HK-2 (cell line): ENCODE measurements at regions not wholly inside any gene's neighbourhood (a gene's known extent, or its start where the extent isn't known, plus 50 kb on each side); places are given as distances from the start of the nearest gene placed in this dataset.
A peak's percentile ranks its signal among the peaks of the same experiment; 100 is the strongest.

Source experiments
- DNase-seq: peaks from one replicate; pipeline ENCODE4 v3.0.0-alpha.2; 2018; ENCODE audit not compliant: unreplicated experiment

DNA sequence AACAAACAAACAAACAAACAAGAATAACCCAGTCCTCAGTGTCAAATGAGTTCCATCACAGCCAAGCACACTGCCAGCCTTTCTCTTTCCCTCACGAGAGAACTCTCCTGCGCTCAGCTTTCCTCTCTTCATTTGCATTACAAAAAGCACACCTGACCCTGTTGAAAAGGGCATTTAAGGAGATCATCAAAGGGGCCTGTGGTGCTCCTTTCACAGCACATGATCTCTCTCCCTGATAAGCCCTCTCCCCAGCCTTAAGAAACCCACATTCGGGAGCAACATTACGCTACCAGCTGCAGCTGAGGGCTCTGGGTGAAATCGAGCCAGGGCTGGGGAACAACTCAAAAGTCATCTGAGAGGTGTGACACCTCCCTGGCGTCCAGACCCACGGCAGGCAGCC is 165.6 kb upstream of the TMCC3 start:
- no peak for DNase-seq

DNA sequence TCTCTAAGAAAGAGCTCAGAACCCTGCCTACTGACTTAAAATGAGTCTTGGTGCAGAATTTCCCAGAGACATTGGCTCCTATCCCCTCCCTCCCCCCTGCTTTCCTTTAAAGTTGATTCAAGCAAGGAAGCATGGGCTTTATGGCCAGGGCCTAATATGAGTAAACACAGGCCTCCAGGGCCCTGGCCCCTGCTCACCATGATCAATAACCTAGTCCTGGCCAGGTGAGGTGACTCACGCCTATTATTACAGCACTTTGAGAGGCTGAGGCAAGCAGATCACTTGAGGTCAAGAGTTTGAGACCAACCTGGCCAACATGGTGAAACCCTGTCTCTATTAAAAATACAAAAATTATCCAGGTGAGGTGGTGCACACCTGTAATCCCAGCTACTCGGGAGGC is 165.1 kb upstream of the TMCC3 start:
- DNase-seq: no peak

DNA sequence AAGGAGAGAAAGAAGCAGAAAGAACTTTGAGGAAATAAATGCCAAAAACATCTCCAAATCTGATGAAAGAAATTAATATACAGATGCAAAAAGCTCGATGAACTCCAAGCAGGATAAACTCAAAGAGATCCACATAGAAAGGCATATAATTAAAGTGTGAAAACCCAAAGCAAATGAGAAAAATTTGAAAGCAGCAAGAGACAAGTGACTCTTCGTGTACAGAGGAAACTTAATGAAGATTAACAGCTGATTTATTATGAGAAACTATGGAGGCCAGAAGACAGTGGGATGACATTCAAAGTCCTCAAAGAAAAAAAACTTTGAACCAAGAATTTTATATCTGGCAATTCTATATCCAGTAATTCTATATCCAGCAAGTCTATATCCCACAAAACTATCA is 163.0 kb upstream of the TMCC3 start:
- no peak for DNase-seq

DNA sequence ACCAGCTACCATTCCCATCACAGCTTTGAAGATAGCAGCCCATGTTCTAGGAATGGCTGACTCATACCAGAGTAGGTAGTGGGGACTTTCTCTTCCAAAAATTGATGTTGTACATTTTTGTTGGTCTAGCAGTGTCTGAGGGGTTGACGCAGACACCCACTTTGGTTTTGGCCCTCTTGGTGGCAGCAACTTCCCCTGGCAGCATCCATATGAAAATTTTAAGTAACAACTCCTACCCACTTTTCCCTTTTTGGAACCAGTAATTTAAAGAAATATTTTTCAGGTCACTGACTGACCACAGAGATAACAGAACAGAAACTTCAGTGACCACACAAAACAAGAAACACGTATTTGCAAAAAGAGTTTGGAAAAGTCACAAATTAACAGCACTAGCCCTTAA is 162.0 kb upstream of the TMCC3 start:
- no peak for DNase-seq

DNA sequence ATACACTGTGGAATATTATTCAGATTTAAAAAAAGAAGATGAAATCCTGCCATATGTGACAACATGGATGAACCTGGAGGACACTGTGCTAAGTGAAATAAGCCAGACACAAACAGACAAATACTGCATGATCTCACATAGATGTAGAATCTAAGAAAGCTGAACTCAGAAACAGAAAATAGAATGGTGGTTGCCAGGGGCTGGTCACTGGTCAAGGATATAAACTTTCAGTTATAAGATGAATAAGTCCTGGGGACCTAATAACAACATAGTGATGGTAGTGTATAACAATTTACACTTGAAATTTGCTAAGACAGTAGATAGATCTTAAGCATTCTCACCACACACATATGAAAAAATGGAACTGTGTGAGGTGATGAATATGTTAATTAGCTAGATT is 161.3 kb upstream of the TMCC3 start:
- no peak for DNase-seq

DNA sequence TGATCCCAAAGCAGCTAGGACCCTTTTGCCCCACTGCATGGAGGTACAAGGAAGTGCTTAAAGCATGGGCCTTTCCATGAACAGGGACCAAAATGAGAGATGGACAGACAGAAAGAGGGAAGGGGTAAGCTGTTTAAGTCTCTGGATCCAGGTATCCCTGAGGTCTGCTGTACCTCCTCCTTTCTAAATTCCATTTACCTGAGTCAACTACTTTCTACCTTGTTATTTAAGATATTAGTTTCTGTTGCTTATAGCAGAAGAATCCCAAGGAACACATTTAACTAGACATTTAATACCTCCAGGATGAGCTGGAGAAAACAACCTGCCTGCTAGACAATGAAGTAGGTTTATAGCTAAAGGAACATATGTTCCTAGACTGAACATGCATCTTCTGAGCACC is 157.6 kb upstream of the TMCC3 start:
- DNase-seq: no peak

DNA sequence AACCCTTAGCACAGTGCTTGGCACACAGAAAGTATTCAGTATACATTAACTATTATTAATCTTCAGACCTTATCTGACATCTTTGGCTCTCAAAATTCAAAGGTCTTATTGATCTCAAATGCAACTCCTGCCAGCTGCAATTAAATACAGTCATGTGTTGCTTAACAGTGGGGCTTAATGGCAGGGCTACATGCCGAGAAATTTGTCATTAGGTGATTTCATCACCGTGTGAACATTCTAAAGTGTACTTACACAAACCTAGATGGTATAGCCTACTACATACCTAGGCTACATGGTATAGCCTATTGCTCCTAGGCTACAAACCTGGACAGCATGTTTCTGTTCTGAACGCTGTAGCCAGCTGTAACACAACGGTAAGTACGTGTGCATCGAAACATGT is 156.3 kb upstream of the TMCC3 start:
- no peak for DNase-seq

DNA sequence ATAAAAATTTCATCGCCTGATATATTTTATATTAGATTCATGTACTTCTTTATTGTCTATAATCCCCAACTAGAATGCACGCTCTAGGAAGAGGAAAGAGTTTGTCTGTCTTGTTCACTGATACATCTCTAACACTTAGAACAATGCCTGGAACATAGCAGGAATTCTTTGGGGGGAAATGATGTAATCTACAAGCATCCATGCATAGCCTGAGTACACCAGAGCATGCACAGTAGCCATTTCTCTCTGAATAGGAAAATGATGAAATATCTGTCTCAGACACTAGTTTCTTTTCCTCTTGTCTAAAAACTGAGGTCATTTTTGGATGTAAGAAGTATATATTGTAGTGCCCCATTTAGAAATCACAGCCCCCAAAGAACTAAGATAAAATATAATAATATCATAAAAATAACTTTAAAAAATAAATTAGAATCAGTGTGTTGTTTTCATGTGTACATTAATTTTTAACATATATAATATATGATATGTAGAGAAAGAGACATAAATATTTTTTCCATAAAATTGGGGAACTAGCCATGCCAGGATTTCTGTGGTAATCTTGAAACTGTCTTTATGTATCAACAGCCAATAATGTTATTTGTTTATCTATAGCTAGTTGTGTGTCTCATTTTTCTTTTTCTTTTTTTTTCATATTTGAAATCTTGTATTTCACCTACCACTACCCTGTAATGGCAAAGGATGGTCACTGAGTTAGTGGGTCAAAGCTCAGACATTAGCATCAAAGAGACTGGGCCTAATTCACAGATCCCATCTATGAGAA is 155.6 kb upstream of the TMCC3 start:
- DNase-seq: no peak

DNA sequence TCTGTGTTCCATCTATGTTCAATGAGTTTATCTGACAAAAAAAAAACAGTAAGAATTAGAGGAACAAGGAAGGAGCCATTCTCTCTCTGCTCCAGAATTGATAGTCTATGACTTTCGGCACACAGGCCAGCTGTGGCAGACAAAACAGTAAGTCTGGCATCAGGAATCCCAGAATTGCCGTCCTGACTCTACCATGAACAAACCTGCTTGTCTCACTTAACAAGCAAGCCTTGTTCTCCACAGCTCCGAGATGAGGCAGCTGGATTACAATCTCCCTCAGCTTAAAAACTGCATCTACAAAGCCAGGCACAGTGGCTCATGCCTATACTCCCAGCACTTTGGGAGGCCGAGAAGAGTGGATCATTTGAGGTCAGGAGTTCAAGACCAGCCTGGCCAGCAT is 153.6 kb upstream of the TMCC3 start:
- DNase-seq: no peak

DNA sequence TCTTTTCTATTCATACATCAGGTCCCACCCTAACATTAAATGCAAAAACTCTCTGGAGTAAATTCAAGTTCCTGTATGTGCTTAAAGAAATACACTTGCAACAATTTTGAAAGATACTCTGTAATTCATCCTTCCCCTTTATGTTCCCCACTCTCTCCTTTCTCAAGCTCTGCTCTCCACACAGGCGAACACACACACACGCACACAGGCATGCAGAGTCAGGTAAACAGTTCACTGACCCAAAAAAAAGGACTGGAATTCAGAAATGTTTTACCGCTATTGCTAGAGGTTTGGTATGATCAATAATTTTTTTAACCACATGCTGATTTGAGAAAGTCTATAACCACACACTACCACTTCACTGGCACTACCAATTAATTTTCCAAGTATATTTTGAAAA is 152.4 kb upstream of the TMCC3 start:
- DNase-seq: no peak

DNA sequence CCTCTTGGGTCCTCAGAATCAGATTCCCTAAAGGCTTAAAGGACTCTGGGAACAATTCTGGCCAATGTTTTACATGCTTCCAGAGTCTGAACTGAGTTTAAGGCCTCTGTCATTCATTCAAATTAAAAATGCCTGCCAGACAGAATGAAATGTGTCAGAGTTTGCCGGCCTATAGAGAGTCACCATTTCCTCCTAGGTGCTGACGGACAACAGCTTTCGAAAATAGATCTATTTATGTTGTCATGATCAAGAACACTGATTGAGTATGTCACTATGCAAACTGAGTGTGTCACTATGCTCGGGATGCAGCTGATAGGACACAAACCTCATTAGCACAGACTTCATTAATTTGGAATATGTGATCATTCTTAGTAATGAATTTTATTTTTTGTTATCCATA is 151.4 kb upstream of the TMCC3 start:
- no peak for DNase-seq

DNA sequence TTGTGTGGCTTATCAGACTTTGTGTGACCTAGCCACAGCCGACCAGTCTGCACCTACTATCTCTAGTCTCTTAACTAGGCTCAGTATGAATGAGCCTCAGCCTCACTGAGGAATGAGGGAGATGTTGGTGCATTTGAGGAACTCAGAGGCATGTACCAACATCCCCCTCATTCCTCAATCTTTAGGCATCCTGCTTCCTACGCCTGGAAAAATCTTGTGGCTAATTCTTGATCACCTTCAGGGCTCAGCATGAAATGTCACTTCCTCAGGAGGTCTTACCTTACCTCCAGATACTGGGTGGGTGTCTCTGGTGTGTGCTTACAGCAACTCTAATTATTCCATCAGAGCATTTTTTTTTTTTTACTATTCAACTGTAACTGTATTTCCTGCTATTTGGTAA is 148.8 kb upstream of the TMCC3 start:
- DNase-seq: no peak

DNA sequence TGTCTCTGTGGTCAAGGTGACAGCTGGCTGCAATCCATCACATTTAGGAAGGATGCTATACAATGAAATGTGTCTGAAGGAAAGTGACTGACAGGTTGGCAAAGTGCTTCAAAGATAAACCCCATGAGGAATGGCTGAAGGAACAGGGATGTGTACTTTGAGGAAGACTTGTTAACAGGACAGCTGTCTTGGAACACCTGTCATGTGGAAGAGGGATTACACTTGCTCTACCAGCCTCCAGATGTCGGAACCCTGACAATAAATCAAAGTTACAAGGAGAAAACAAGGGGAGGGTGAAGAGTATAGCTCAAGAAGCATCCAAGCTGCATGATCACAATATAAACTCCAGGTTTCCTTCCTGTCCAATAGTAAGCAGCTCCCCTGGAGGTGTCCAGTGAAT is 147.8 kb upstream of the TMCC3 start:
- no peak for DNase-seq

DNA sequence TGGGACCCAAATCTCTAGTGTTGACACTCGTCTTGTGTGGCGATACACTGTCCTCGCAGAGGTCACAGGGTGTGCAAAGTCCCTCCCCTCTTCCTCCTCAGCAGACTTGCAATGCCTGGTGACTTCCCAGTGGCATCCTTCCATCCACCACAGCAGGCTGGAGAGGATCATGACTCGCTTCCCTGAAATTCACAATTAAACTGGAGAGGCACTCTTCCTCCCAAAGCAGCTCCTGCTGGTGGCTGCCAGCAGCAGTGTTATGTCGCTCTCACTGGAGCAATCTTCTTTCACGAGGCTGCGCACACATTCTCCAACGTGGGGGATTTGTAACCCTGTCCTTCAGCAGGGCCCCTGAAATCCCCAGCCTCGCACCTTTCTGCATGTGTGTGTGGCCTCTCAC is 145.2 kb upstream of the TMCC3 start:
- peak; percentile 67 for DNase-seq

DNA sequence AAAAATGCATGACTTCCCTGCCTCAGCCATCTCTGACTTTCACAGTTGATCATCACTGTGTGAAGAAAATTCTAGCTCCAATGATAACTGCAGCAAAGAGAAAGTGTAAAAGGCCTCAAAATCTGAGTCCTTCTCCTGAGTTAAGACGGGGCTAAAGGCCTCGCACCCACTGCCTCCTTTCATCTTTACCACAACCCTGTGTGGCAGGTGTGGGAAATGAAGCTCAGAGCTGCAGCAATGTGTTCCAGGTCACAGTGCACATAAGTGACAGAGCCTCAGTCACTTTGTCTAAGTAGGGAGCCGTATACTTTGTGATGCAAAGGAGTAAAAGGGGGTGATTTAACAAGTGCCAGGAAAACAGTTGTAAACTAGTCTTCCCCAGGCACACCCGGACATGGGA is 144.7 kb upstream of the TMCC3 start:
- no peak for DNase-seq

DNA sequence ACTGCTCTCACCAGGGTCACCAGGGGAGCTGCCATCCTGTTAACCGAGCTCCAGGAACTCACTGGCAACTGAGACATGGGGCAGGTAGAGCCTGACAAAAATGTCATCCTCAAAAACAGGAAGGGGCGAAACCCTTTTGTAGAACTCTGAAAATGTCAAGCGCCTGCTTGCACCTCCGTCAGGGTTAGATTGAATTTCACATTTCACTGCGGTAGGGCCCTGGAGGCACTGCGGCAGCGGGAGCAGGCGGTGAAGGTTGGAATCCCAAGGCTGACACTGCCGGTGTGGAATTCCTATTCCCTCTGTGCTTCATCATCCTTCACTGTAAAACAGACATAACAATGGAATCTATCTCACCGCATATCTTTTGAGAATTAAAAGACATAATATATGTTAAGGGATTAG is 142.8 kb upstream of the TMCC3 start:
- DNase-seq: no peak

DNA sequence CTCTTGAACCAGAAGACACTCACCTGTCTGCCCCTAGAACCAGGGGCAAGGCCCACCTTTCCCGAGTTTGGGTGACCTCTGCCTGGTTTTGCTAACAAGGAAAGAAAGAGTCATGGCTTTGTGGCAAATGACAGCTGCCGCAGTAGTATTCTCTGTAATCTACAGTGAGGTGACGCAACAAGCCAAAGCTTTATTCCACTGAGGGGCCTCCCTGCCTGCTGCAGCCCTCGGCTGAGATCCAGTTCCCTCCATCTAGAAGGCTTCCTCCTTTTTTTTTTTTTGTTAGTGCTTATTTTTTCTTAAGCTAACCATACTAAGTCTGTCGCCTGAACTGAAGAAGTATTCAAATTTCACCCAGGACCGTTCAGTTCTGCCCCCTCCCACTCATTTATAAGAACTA is 142.3 kb upstream of the TMCC3 start:
- DNase-seq: no peak

DNA sequence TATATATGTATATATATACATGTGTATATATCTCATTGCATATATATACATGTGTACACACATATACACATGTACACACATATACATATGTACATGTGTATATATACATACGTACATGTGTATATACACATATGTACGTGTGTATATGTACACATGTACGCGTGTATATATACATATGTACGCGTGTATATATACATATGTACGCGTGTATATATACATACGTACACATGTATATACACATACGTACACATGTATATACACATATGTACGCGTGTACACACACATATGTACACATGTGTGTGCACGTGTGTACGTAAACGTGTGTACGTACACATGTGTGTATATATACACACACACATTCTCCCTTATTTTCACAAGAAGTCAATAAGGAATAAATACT is 141.6 kb upstream of the TMCC3 start:
- DNase-seq: no peak

DNA sequence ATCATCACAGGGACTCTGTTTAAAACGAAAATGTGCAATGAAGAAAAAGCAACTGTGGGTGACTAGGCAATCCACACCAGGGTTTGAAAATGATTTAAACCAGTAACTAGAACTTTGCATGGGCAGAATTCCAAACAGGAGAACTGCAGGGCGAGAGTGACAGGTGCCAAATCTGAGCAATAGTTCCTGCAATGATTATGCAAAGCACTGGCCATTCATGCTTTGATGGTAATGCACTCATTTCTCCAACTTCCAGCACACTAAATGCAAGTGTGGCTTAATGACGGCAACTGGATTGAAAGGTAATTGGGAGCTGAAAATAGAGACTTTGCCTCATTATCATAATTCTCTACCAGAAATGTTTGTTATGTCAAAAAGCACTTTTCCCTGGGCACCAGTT is 140.5 kb upstream of the TMCC3 start:
- no peak for DNase-seq

DNA sequence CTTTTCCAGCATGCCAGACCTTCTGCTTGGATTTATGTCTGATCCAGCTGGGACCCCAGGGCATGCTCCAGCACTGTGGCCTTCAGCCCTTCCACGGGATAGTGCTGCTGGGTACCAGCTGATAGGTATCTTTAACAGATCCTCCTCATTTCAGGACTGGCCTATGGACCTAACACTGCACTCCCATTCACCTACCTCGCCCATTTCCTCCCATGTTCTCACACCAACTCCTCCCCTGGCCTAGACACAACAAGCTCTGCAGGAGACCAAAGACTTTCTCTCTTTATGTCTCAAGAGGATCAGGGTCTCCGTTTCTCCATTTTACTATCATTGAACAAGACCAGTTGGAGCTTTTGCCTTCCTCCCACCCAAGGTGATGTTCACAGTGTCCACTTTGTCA is 140.0 kb upstream of the TMCC3 start:
- DNase-seq: no peak

DNA sequence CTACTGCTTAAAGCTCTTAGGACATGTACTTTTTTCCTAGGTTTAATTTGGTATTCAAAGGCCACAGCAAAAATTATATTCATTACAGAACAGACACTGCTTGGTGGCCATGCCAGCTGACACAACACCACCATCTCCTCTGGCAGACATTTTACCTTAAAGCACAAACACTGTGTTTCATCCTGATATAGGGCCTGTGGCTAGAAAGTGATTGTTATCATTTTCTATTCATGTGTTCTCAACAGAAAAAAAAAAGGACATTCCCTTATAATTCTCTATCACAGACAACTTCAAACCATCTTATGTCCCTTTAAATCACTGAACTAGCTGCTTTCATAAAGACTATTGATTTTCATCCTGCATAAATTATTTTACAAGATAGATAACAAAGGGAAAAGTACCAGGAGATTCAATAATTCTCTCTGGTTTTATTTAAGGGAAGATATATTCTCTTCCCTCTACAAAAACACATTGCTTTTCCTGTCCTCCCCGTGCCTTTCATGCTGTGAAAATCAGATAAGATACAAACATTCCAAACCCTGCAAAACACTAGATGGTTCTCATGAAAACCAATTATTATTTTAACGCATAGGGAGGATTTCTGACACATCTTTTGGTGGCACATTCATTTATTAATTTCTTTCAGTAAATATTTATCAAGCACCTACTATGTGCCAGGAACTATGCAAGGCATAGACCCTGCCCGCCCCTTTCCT is 139.3 kb upstream of the TMCC3 start:
- DNase-seq: no peak

DNA sequence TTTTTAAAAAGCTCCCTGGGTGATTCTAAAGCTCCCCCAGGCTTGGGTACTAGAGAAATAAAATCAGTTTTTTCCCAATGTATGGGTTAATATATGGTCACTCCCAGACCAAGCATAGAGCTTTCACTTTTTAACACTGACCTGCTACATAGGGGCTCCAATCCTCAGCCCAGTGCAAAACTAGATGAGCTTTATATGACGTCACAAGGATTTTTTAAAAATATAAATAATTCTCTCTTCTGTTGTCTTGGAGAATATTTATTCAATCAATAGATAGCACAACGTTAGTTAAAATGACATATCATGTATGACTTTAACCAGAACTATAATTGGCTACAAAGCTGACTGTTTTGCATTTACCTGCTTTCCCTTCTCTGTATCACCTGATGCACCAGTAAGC is 137.9 kb upstream of the TMCC3 start:
- no peak for DNase-seq

DNA sequence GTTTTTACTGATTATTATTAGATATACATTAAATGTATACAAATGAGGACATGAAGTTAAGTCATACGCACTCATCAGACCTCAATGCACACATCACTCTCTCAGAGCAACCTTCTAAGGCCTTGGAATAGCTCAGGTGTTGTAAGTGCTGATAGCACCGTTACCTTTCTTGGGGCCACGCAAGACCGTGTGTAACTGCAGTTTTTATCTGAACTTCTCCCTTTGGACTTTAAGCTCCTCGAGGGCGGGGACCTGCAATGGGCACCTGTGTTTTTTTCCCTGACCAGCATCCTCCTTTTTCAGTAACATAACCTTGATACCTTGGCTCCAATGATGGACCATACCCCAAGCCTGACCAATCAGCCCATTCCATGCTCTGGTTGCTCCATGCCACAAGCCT is 136.5 kb upstream of the TMCC3 start:
- DNase-seq: no peak

DNA sequence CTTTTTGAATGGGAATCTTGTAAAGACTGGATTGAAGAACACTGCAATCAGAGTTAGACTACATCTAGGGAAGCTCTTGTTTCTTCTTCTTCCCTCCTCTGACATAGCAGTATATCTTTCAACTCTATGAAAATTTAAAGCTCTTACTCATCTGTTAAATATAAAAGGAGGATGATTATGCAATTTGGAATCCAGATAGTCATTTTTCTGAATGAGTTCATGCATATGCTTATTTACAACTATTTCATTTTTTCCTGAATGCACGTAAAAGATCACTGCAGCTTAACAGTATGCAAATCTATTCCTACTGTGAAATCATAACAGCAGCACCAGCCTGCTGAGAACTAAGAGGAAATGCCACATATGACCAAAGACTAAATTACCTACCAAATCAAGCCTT is 133.5 kb upstream of the TMCC3 start:
- no peak for DNase-seq
